ENCODE measurements at regions not wholly inside any gene's neighbourhood (a gene's known extent, or its start where the extent isn't known, plus 50 kb on each side); places are given as distances from the start of the nearest gene placed in this dataset.
A peak's percentile ranks its signal among the peaks of the same experiment; 100 is the strongest.

DNA sequence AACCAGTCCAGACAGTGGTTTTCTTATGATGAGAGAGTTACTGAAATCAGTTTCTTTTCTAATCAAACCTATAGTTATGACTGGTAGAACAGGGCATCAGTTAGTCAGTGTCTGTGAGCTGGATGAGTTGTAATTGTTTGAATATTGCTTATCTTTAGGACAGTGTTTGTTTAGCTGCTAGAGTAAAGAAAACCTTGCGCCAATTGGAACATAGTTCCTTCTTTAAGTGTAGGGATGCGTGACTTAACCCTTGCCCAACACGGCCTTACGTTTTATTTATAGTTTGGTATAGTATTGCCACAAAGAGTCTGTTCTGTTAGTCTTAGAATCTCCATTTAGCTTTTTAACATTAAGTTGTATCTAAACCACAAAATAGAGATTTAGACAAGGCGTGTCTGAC, 572.6 kb downstream of the SLC16A7 start:
- no peak overlapping the region for H3K4me3 ChIP-seq (ENCODE audit: control insufficient read depth, low read depth, low read length)
- TF ChIP-seq, protein P1, sequence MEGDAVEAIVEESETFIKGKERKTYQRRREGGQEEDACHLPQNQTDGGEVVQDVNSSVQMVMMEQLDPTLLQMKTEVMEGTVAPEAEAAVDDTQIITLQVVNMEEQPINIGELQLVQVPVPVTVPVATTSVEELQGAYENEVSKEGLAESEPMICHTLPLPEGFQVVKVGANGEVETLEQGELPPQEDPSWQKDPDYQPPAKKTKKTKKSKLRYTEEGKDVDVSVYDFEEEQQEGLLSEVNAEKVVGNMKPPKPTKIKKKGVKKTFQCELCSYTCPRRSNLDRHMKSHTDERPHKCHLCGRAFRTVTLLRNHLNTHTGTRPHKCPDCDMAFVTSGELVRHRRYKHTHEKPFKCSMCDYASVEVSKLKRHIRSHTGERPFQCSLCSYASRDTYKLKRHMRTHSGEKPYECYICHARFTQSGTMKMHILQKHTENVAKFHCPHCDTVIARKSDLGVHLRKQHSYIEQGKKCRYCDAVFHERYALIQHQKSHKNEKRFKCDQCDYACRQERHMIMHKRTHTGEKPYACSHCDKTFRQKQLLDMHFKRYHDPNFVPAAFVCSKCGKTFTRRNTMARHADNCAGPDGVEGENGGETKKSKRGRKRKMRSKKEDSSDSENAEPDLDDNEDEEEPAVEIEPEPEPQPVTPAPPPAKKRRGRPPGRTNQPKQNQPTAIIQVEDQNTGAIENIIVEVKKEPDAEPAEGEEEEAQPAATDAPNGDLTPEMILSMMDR (conservative IDR thresholded peaks at IDR 0.05; ENCODE audit: control insufficient read depth, insufficient read depth, low read depth, low read length), result no peak
- no peak for DNase-seq (ENCODE audit: low read depth)

DNA sequence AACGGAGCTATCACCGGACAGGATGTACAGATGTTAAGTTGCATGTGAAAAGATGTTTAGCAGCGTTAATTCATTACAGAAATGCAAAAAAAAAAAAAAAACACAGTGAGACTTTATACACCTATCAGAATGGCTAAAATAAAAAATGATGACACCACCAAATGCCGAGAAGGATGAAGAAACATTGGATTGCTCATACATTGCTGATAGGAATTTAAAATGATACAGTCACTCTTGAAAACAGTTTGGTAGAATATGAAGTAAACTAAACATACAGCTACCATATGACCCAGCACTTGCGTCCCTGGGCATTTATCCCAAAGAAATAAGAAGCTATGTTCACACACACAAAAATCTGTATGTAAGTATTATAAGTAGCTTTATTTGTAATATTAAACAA, 574.1 kb downstream of the SLC16A7 start:
- H3K4me3 ChIP-seq (ENCODE audit: control insufficient read depth, low read depth, low read length), result no peak overlapping the region
- TF ChIP-seq, protein P1 (conservative IDR thresholded peaks at IDR 0.05; ENCODE audit: control insufficient read depth, insufficient read depth, low read depth, low read length), result no peak
- peak; percentile 32 for DNase-seq (ENCODE audit: low read depth)

DNA sequence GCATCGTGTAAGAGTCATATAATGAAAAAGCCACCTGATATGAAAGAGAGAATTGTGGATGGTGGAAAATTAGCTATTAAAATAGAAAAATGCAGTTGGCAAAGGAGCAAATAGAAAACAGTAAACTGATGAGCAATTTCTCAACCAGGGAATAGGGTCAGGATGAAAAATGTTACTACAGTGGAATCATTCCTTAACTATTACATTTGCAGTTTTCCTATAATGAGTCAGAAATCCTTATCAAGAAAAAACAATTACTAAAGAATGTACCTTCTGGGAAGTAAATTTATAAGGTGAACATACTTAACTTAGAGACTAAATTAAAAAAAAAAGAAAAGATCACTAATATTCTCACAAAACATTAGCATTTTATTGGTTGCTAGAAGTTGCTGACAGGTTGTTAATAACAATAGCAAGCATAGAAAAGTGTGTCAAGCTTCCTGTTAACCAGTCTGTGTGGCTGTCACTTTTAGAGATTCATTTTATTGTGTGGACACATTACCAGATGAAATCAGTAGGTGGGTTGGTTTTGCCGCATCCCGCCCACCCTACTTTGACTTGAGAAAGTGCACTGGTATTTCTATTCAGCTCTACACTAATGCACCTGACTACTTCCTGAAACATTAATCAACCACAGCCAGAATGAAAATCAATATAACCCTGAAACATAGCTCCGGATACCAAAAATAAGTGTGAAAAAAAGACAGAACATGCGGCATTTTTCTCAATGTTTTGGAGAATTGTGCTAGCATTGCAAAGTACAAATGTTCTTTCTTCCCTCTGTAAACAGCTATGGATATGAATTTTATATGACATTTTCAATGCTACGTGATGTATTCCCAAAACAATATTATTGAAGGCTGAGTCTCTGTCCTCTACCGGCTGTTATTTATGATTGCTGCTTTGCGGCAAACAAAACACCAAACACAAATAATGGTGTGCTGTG, 576.7 kb downstream of the SLC16A7 start:
- peak; percentile 11 for DNase-seq (ENCODE audit: low read depth)
- TF ChIP-seq, protein P1 (conservative IDR thresholded peaks at IDR 0.05; ENCODE audit: control insufficient read depth, insufficient read depth, low read depth, low read length), result no peak
- no peak overlapping the region for H3K4me3 ChIP-seq (ENCODE audit: control insufficient read depth, low read depth, low read length)

DNA sequence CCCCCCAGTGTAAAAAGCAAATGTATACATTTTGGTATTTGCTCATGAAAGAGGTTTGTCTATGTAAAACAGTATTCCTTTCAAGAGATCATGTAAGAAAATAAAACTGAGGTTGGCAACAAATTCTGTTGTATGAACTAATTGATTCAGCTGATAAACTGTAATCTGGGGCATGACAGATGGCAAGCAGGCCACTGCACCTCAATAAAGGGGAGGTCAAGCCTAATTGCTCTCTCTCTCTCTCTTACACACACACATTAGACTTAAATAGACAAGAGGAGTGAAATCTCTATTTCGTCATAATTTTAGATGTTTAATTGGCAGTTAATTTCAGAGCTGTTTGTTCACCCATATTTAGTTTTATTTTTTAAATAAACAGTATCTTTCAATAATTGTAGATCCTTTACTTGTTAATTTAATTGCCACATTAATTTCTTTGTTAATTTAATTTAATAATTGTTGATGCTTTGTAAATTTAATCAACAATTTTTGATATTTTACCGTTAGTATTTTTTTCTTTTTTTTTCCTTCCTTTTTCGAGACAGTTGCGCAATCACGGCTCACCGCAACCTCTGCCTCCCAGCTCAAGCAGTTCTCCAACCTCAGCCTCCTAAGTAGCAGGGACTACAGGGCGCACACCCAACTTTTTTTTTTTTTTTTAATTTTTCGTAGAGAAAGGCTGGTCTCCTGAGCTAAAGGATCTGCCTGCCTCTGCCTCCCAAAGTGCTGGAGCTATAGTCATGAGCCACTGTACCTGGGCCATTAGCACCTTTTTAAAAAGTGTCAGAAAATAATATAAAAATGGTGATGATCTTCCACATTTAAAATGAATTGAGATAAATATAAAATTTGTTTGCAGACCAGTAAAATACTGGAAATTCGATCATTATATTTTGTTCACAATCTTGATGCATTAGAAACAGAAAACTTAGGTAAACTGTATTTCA, 577.7 kb downstream of the SLC16A7 start:
- TF ChIP-seq, protein P1 (conservative IDR thresholded peaks at IDR 0.05; ENCODE audit: control insufficient read depth, insufficient read depth, low read depth, low read length), result no peak
- no peak overlapping the region for H3K4me3 ChIP-seq (ENCODE audit: control insufficient read depth, low read depth, low read length)
- peak; percentile 5 for DNase-seq (ENCODE audit: low read depth)

DNA sequence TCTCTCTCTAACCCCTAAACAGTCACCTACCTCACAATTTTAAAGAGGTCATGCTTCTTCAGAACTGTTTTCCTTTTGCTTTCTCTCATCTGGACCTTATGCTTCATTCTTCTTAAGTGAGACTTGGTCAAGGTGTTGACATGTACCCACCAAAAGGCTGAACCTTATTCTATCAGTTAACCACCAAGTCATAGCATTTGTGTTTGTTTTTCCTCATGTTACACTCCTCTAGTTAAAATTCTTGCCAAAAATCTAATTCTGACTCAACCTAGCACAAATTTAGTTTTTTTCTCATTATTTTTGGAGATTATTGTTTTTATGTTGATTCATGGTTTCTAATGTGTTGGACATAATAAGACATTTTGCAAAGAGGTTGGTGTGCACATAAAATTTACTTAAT, 578.6 kb downstream of the SLC16A7 start:
- DNase-seq (ENCODE audit: low read depth), result peak; percentile 61
- TF ChIP-seq, protein P1 (conservative IDR thresholded peaks at IDR 0.05; ENCODE audit: control insufficient read depth, insufficient read depth, low read depth, low read length), result no peak
- no peak overlapping the region for H3K4me3 ChIP-seq (ENCODE audit: control insufficient read depth, low read depth, low read length)

DNA sequence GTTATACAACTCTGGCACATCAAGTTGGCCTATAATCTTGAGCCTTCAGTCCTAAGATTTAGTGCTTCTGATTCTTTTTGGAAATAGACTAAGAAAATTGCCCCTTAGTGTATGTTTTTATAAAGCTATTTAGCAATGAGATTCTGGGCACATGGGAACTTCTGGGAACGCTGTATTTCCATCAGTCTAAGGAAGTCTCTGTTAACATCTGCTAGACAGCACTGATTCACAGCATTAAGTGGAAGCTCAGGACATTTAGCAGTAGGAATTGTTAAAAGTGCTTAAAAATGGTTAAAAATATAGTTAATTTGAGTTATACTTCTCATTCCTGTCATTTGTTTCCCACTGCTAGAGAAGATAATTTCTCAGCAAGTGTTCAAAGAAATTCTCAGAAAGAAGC, 579.1 kb downstream of the SLC16A7 start:
- H3K4me3 ChIP-seq (ENCODE audit: control insufficient read depth, low read depth, low read length), result no peak overlapping the region
- DNase-seq (ENCODE audit: low read depth), result peak; percentile 37
- TF ChIP-seq, protein P1 (conservative IDR thresholded peaks at IDR 0.05; ENCODE audit: control insufficient read depth, insufficient read depth, low read depth, low read length), result no peak

All from fibroblast of mammary gland (primary cell).